Adrenal gland (tissue), 9 donors: ENCODE measurements at regions not wholly inside any gene's neighbourhood (a gene's known extent, or its start where the extent isn't known, plus 50 kb on each side); places are given as distances from the start of the nearest gene placed in this dataset.

Experiments used
- DNase-seq, 7 donors: peaks; one replicate each; pipeline ENCODE4 v3.0.0-alpha.2; 2019 to 2020
- H3K27ac ChIP-seq, 5 donors: fragments of 200-600 bp; sonication (generic) in 4 of 5; 1 replicate in 3 of 5; 2 replicates in 2 of 5; pipeline versions ENCODE4 v1.5.1 to v1.8.0; 2016 to 2020; ENCODE audit warnings: mild to moderate bottlenecking in 1 of 5
- H3K27me3 ChIP-seq: fragments of 200-600 bp; 2 replicates; pipeline ENCODE4 v1.8.0; 2021
- H3K36me3 ChIP-seq, 2 donors: fragments of 200-600 bp; replicated peaks in 1 of 2; 1 replicate in 1 of 2; 2 replicates in 1 of 2; pipeline versions ENCODE4 v1.5.1 to v1.8.0; 2018 to 2022
- H3K4me1 ChIP-seq, 2 donors: fragments of 200-600 bp; replicated peaks in 1 of 2; 1 replicate in 1 of 2; 2 replicates in 1 of 2; pipeline versions ENCODE4 v1.5.1 to v1.8.0; 2018 to 2021
- H3K4me3 ChIP-seq, 4 donors: fragments of 200-600 bp; sonication (generic) in 3 of 4; one replicate each; pipeline ENCODE4 v1.5.1; 2016 to 2018
- H3K9me3 ChIP-seq, 3 donors: fragments of 200-600 bp; sonication (generic) in 1 of 3; replicated peaks in 1 of 3; 1 replicate in 2 of 3; 2 replicates in 1 of 3; pipeline versions ENCODE4 v1.5.1 to v1.8.0; 2016 to 2021
- POLR2A ChIP-seq, 2 donors: fragments of 450-650 bp; IDR thresholded peaks; one replicate each; pipeline ENCODE4 v1.6.1; 2017; ENCODE audit warnings: antibody characterized with exemption in 2 of 2, mild to moderate bottlenecking in 2 of 2, moderate library complexity in 1 of 2
- WGBS, 4 donors: extraction: QIAGEN DNeasy Blood & Tissue Kit in 2 of 4; methylation state at CpG; one replicate each; pipeline versions ENCODE4 v1.1.5 to v1.1.7; 2013 to 2017; 5-methylcytosine and 5-hydroxymethylcytosine counted together
- intact Hi-C, 2 donors: fragments of 100-400 bp; cut with DNase I; formaldehyde crosslinking; loops; one replicate each; pipeline versions ENCODE4 v1.14.1 to v1.15.0; 2022 to 2023
- TF ChIP-seq, protein P1 (sequence below), 6 experiments: fragments of 450-650 bp in 4 of 6; fragments of 200-600 bp in 2 of 6; sonication (generic) in 1 of 6; IDR thresholded peaks; 1 replicate in 5 of 6; 2 replicates in 1 of 6; pipeline versions ENCODE4 v1.5.1 to v1.8.0; 2016 to 2021; ENCODE audit warnings: antibody characterized with exemption in 6 of 6, mild to moderate bottlenecking in 2 of 6, moderate library complexity in 1 of 6
- donor health status: healthy with polysubstance abuse.
- donor health status: Bipolar disorder and iron deficiency.
- donor health status: DM: yes; HTN: yes; CAD: no.
- donor health status: DM: no; HTN: no; CAD: no.
- donor health status: DM: no; HTN: no; CAD: no.

DNA sequence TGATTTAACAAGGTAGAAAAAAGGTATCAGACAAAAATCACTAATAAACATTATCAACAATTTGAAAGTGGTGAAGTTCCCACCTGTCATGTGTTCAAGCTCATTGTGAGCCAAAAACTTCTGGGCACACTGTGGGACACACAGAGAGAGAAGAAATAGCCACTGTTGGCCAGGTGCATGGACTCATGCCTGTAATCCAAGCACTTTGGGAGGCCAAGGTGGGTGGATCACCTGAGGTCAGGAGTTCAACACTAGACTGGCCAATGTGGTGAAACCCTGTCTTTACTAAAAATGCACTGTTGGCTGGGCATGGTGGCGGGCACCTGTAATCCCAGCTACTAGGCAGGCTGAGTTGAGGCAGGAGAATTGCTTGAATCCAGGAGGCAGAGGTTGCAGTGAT lies 167.4 kb downstream of the TOX3 start:
- WGBS, 4 donors = 80 to 88% (median 84%) methylated on average over 1 of the region's 1 CpG
- TF ChIP-seq POLR2A (IDR thresholded peaks at IDR 0.05) = no peak
- TF ChIP-seq, protein P1, sequence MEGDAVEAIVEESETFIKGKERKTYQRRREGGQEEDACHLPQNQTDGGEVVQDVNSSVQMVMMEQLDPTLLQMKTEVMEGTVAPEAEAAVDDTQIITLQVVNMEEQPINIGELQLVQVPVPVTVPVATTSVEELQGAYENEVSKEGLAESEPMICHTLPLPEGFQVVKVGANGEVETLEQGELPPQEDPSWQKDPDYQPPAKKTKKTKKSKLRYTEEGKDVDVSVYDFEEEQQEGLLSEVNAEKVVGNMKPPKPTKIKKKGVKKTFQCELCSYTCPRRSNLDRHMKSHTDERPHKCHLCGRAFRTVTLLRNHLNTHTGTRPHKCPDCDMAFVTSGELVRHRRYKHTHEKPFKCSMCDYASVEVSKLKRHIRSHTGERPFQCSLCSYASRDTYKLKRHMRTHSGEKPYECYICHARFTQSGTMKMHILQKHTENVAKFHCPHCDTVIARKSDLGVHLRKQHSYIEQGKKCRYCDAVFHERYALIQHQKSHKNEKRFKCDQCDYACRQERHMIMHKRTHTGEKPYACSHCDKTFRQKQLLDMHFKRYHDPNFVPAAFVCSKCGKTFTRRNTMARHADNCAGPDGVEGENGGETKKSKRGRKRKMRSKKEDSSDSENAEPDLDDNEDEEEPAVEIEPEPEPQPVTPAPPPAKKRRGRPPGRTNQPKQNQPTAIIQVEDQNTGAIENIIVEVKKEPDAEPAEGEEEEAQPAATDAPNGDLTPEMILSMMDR (IDR thresholded peaks at IDR 0.05) = no peak

DNA sequence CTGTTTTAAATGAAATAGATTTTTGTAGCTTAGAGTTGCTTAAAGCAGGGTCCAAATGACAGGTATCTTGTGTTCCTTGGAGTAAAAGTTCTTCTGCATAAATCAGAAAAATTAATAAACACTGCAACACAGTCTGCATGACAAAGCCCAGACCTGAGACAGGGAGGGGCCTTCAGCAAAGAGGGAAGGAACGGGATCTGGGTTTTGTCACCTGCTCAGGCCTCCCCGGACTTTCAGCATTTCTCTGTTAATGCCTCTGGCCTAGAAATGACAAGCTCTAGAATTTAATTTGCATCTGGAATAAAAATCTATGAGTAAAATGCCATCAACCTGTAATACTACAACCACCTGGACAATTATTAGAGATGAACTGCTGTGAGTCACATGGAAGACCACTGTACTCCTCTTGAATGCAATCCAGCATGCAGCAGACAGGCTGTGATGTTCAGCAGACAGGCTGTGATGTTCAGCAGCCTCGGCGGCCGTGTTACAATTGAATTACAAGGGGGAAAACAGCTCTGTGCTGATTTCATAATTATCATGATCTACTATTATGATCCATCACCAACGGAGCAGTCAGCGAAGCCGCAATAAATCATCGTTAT lies 170.2 kb downstream of the TOX3 start:
- WGBS, 4 donors = 43 to 64% (median 53%) methylated on average over 9 of the region's 9 CpGs
- DNase-seq = peak in 1 of 7 donors; percentile 80
- Histone ChIP-seq H3K27ac (no peak overlapping the region), H3K36me3 (no peaks in the 10 kb centered on the region), H3K27me3 (no peaks in the 10 kb centered on the region), H3K9me3 (no peaks in the 10 kb centered on the region), H3K4me3 (no peak overlapping the region), H3K4me1 (no peaks in the 10 kb centered on the region)
- TF ChIP-seq POLR2A (IDR thresholded peaks at IDR 0.05) = no peak
- TF ChIP-seq, protein P1 (IDR thresholded peaks at IDR 0.05) = no peak
- intact Hi-C loops = no loop called here

More for the DNA sequence above, 167.4 kb downstream of the TOX3 start:
- no peaks in the 10 kb centered on the region for H3K4me1 ChIP-seq
- no peak overlapping the region for H3K27ac ChIP-seq
- H3K9me3 ChIP-seq = no peaks in the 10 kb centered on the region
- DNase-seq = no peak
- intact Hi-C loops = no loop called here
- H3K4me3 ChIP-seq = no peak overlapping the region
- H3K36me3 ChIP-seq = no peaks in the 10 kb centered on the region
- H3K27me3 ChIP-seq = no peaks in the 10 kb centered on the region

DNA sequence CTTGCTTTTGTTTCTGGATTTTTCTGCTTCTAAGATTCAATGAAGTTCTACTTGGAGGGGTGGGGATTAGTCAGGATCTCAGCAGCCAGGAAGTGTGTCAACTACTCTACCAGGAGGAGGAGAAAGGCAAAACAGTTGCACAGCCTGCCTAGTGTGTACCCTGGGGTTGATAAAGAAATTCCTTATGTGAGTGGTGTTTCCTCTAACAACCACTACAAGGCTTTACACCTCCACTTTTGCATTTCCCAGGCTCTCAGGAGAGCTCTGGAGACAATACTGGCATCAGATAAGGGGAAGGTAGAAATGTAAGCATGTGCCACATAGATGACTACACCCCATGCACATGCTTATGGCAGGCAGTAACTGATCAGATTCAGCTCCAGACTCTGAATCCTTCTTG lies 174.6 kb downstream of the TOX3 start:
- no peaks in the 10 kb centered on the region for H3K27me3 ChIP-seq
- H3K9me3 ChIP-seq = no peaks in the 10 kb centered on the region
- H3K4me3 ChIP-seq = no peak overlapping the region
- no peaks in the 10 kb centered on the region for H3K4me1 ChIP-seq
- DNase-seq = no peak
- H3K27ac ChIP-seq = no peak overlapping the region
- TF ChIP-seq, protein P1 (IDR thresholded peaks at IDR 0.05) = no peak
- no peak for TF ChIP-seq POLR2A (IDR thresholded peaks at IDR 0.05)
- no peaks in the 10 kb centered on the region for H3K36me3 ChIP-seq
- intact Hi-C loops = no loop called here

DNA sequence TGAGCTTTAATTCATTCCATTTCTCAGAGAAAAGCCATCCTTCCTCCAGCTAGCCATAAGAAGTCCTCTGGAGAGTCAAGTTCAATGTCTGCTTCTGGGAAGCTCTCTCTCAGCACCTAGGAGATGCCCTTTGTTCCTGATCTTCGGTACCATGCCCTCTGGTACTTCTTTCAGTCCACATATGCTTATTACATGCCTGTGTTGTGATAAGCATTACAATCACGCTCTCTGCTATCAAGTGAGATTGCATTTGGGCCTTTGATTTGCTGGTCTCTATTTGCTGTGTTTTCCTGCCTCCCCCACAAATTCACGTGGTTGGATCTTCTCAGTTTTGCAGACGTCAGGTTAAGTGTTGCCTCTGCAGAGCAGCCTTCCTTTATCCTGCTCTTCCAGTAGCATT lies 178.1 kb downstream of the TOX3 start:
- H3K27me3 ChIP-seq = no peaks in the 10 kb centered on the region
- no peaks in the 10 kb centered on the region for H3K4me1 ChIP-seq
- DNase-seq = no peak
- H3K9me3 ChIP-seq = no peaks in the 10 kb centered on the region
- H3K27ac ChIP-seq = no peak overlapping the region
- WGBS, 4 donors = 50 to 62% (median 51%) methylated on average over 4 of the region's 4 CpGs
- no peak for TF ChIP-seq POLR2A (IDR thresholded peaks at IDR 0.05)
- TF ChIP-seq, protein P1 (IDR thresholded peaks at IDR 0.05) = no peak
- no peak overlapping the region for H3K4me3 ChIP-seq
- no peaks in the 10 kb centered on the region for H3K36me3 ChIP-seq
- intact Hi-C loops = no loop called here
